ENCODE measurements at regions not wholly inside any gene's neighbourhood (a gene's known extent, or its start where the extent isn't known, plus 50 kb on each side); places are given as distances from the start of the nearest gene placed in this dataset.
"Not testable (repeated sequence)": the region's sequence is repeated elsewhere in the genome, so short reads cannot be mapped to it uniquely, and the experiment has no call there.

DNA sequence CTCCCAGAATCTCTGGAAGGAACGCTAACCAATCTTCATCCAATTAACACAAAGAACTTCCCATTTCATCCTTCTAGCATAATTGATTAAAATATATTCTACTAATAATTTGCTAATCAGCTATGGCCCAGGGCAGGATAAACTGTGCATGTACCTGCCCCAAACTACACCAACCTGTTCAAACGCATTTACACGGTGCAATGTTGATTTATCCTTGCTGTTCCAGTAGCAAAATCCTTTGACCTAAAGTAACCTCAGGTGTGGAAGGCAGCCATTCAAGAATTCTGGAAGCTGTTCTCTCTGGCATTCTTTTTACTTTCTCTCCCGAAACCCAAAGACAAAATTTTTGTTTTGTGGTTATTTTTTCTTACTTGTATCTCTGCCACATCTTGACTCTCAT is 309.4 kb downstream of the ZNF674 start:
- TF ChIP-seq, protein P1, sequence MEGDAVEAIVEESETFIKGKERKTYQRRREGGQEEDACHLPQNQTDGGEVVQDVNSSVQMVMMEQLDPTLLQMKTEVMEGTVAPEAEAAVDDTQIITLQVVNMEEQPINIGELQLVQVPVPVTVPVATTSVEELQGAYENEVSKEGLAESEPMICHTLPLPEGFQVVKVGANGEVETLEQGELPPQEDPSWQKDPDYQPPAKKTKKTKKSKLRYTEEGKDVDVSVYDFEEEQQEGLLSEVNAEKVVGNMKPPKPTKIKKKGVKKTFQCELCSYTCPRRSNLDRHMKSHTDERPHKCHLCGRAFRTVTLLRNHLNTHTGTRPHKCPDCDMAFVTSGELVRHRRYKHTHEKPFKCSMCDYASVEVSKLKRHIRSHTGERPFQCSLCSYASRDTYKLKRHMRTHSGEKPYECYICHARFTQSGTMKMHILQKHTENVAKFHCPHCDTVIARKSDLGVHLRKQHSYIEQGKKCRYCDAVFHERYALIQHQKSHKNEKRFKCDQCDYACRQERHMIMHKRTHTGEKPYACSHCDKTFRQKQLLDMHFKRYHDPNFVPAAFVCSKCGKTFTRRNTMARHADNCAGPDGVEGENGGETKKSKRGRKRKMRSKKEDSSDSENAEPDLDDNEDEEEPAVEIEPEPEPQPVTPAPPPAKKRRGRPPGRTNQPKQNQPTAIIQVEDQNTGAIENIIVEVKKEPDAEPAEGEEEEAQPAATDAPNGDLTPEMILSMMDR (IDR thresholded peaks at IDR 0.05) = no peak
- peaks cover 60% of the 10 kb centered on the region for H3K9me3 Mint-ChIP-seq
- H3K27ac Mint-ChIP-seq = no peak overlapping the region
- H3K4me3 Mint-ChIP-seq = no peak overlapping the region
- H3K27me3 Mint-ChIP-seq (ENCODE audit: low read depth, poor library complexity) = no peaks in the 10 kb centered on the region
- DNase-seq = no peak
- no peaks in the 10 kb centered on the region for H3K4me1 Mint-ChIP-seq
- H3K36me3 Mint-ChIP-seq (ENCODE audit: low read depth) = no peaks in the 10 kb centered on the region

DNA sequence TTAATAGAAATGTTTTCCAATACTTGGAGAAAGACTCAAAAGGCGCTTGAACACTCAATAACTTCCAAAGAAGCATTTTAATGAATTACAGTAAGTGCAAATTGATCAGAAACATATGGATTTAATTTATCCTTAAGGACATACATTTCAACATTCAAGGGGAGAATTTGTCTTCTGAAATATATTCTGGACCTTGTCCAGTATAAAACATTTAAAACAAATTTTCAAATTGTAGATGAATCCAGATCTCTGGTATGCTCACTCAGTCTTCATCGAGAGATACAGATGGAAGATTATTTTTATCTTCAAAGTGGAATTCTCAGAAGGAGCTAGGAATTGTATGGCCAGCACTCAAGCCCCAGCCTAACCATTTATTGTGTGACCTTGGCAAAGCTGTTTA is 310.4 kb downstream of the ZNF674 start:
- Mint-ChIP-seq H3K4me3 (no peak overlapping the region), H3K27ac (no peak overlapping the region), H3K27me3 (ENCODE audit: low read depth, poor library complexity) (no peaks in the 10 kb centered on the region), H3K9me3 (peaks cover 50% of the 10 kb centered on the region), H3K36me3 (ENCODE audit: low read depth) (no peaks in the 10 kb centered on the region), H3K4me1 (no peaks in the 10 kb centered on the region)
- no peak for DNase-seq
- TF ChIP-seq, protein P1 (IDR thresholded peaks at IDR 0.05) = no peak

DNA sequence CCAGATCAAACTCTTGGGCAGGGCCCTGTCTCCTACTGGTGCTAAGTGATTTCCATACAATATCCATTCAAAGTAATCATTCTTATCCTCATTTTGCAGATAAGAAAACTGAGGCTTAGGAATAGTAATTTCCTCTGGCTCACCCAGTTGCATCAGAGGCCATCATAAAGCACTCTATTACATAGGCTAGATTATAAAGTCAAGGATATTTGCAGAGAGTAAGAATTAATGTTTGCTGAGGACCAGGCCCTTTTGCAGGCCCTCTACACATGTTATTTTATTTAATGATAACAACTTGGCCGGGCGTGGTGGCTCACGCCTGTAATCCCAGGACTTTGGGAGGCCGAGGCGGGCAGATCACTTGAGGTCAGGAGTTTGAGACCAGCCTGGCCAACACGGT is 316.8 kb downstream of the ZNF674 start:
- Mint-ChIP-seq H3K4me1 (no peaks in the 10 kb centered on the region), H3K36me3 (ENCODE audit: low read depth) (no peaks in the 10 kb centered on the region), H3K4me3 (no peak overlapping the region), H3K9me3 (peaks cover 32% of the 10 kb centered on the region), H3K27me3 (ENCODE audit: low read depth, poor library complexity) (no peaks in the 10 kb centered on the region), H3K27ac (no peak overlapping the region)
- DNase-seq = no peak
- TF ChIP-seq, protein P1 (IDR thresholded peaks at IDR 0.05) = no peak

DNA sequence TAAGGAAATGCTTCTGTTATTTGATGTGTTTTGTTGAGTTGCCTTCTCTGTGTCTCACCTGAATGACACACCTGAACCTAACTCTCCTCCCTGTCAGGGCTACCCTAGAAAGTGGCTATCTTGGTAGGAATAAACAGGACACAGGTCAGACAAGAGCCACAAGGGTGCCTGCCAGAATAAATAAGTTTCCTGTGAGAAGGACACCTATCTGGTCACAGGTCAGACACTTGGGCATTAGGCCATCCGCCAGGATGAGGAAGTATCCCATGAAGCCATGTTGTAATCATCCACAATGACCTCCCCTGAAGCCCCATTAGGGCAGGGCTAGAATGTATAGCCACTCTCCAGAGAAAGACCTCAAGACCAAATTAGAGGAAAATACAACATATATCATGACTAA is 318.8 kb downstream of the ZNF674 start:
- TF ChIP-seq, protein P1 (IDR thresholded peaks at IDR 0.05) = no peak
- H3K27ac Mint-ChIP-seq = no peak overlapping the region
- no peak for DNase-seq
- H3K4me3 Mint-ChIP-seq = no peak overlapping the region
- no peaks in the 10 kb centered on the region for H3K27me3 Mint-ChIP-seq (ENCODE audit: low read depth, poor library complexity)
- no peaks in the 10 kb centered on the region for H3K4me1 Mint-ChIP-seq
- no peaks in the 10 kb centered on the region for H3K36me3 Mint-ChIP-seq (ENCODE audit: low read depth)
- H3K9me3 Mint-ChIP-seq = peaks cover 30% of the 10 kb centered on the region

DNA sequence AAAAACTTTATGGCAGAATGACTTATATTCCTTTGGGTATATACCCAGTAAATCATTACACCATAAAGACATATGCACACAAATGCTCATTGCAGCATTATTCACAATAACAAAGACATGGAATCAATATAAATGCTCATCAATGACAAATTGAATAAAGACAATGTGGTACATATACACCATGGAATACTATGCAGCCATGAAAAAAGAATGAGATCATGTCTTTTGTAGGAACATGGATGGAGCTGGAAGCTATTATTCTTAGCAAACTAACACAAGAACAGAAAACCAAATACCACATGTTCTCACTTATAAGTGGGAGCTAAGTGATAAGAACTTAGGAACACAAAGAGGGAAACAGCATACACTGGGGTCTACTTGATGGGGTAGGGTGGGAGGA is 321.7 kb downstream of the ZNF674 start:
- not testable (repeated sequence) for H3K27me3 Mint-ChIP-seq (ENCODE audit: low read depth, poor library complexity); H3K4me3 Mint-ChIP-seq; DNase-seq; H3K27ac Mint-ChIP-seq; H3K36me3 Mint-ChIP-seq (ENCODE audit: low read depth); H3K4me1 Mint-ChIP-seq
- H3K9me3 Mint-ChIP-seq = peaks cover 38% of the 10 kb centered on the region

DNA sequence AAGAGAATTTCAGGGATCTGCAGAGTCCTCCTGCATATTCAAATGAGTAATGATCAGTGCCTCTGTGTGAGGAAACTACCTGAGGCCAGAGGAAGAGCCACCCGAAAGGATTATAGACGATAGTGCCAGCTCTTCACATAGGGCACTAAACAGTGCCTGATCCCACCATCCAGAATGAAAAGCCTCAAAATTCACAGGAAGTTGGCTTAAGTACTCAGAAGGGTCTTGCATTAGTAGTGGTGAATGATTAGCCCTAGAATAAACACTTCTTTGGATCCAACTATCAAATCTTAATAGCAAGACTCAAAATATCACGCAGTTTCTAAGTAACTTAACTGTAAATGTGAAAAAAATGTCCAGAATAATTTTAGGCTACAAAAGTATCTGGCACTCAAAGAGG is 324.4 kb downstream of the ZNF674 start:
- TF ChIP-seq, protein P1 (IDR thresholded peaks at IDR 0.05) = no peak
- Mint-ChIP-seq H3K36me3 (ENCODE audit: low read depth) (no peaks in the 10 kb centered on the region), H3K4me1 (no peaks in the 10 kb centered on the region), H3K9me3 (peaks cover 34% of the 10 kb centered on the region), H3K27ac (no peak overlapping the region), H3K27me3 (ENCODE audit: low read depth, poor library complexity) (no peaks in the 10 kb centered on the region), H3K4me3 (no peak overlapping the region)
- no peak for DNase-seq
